ENCODE measurements at regions not wholly inside any gene's neighbourhood (a gene's known extent, or its start where the extent isn't known, plus 50 kb on each side); places are given as distances from the start of the nearest gene placed in this dataset.
"Not testable (repeated sequence)": the region's sequence is repeated elsewhere in the genome, so short reads cannot be mapped to it uniquely, and the experiment has no call there.

GRCh38 chr2:58386904-58387303 lies 145.8 kb upstream of the FANCL start:
- DNase-seq: not testable (repeated sequence)

GRCh38 chr2:58378152-58378551 lies 137.0 kb upstream of the FANCL start:
- DNase-seq: no peak

- no peak for DNase-seq
Measured at GRCh38 chr2:58377181-58377580, 136.1 kb upstream of the FANCL start.

- no peak for DNase-seq
Measured at GRCh38 chr2:58376592-58376991, 135.5 kb upstream of the FANCL start.

- no peak for DNase-seq
Measured at GRCh38 chr2:58369594-58369993, 128.5 kb upstream of the FANCL start.

- peak in 1 of 3 experiments; percentile 41 for DNase-seq
Measured at GRCh38 chr2:58364098-58364497, 123.0 kb upstream of the FANCL start.

GRCh38 chr2:58358026-58358425 lies 116.9 kb upstream of the FANCL start:
- DNase-seq: no peak

- DNase-seq: no peak
Measured at GRCh38 chr2:58357521-58357920, 116.4 kb upstream of the FANCL start.

GRCh38 chr2:58354230-58354629 lies 113.1 kb upstream of the FANCL start:
- no peak for DNase-seq

GRCh38 chr2:58350484-58350883 lies 109.4 kb upstream of the FANCL start:
- DNase-seq: no peak

GRCh38 chr2:58347810-58348209 lies 106.7 kb upstream of the FANCL start:
- no peak for DNase-seq

GRCh38 chr2:58341047-58341446 lies 99.9 kb upstream of the FANCL start:
- DNase-seq: no peak

- DNase-seq: no peak
Measured at GRCh38 chr2:58339548-58340243, 98.6 kb upstream of the FANCL start.

GRCh38 chr2:58336416-58336815 lies 95.3 kb upstream of the FANCL start:
- no peak for DNase-seq

GRCh38 chr2:58334414-58334813 lies 93.3 kb upstream of the FANCL start:
- DNase-seq: no peak

- not testable (repeated sequence) for DNase-seq
Measured at GRCh38 chr2:58325296-58325895, 84.3 kb upstream of the FANCL start.

GRCh38 chr2:58319481-58319880 lies 78.4 kb upstream of the FANCL start:
- DNase-seq: no peak

GRCh38 chr2:58318949-58319348 lies 77.8 kb upstream of the FANCL start:
- not testable (repeated sequence) for DNase-seq

GRCh38 chr2:58313926-58314325 lies 72.8 kb upstream of the FANCL start:
- DNase-seq: no peak

GRCh38 chr2:58308435-58308834 lies 67.3 kb upstream of the FANCL start:
- DNase-seq: no peak

- no peak for DNase-seq
Measured at GRCh38 chr2:58304843-58305242, 63.7 kb upstream of the FANCL start.

GRCh38 chr2:58299123-58299522 lies 58.0 kb upstream of the FANCL start:
- DNase-seq: no peak

GRCh38 chr2:58293056-58293455 lies 51.9 kb upstream of the FANCL start:
- DNase-seq: no peak

GRCh38 chr2:58291726-58292438 lies 50.8 kb upstream of the FANCL start:
- peak in 2 of 3 experiments; percentile 41 to 79 for DNase-seq

All from NCI-H1417 (cell line).